Caco-2 (cell line): ENCODE measurements at regions not wholly inside any gene's neighbourhood (a gene's known extent, or its start where the extent isn't known, plus 50 kb on each side); places are given as distances from the start of the nearest gene placed in this dataset.
A peak's percentile ranks its signal among the peaks of the same experiment; 100 is the strongest.

Experiments used
- BruUV-seq: library from RNA; stranded (reverse); fragments of 400-500 nt; replicated peaks from 2 replicates; lab custom pipeline; 2021; lab: Mats Ljungman, UMichigan
- CTCF ChIA-PET: fragments of 300-600 bp; sonication (Branson Sonifier 250); formaldehyde crosslinking; loops from one replicate; lab custom pipeline; 2022; ENCODE audit warnings: antibody characterized with exemption; lab: Charles Lee
- POLR2A ChIA-PET: fragments of 300-600 bp; sonication (Branson Sonifier 250); formaldehyde crosslinking; loops from one replicate; lab custom pipeline; 2022; ENCODE audit warnings: antibody characterized with exemption; lab: Charles Lee
- DNase-seq, 2 experiments: peaks; one replicate each; pipeline versions ENCODE4 v3.0.0 to v3.0.0-alpha.2; 2020 to 2022
- H3K27me3 ChIP-seq: replicated peaks from 2 replicates; pipeline ENCODE4 v1.6.0; 2011; ENCODE audit warnings: low read length; ENCODE audit not compliant: control insufficient read depth, insufficient read depth
- H3K36me3 ChIP-seq: 2 replicates; pipeline ENCODE4 v1.5.1; 2011; ENCODE audit warnings: low read length; ENCODE audit not compliant: control insufficient read depth, insufficient read depth
- H3K4me1 ChIP-seq: fragments of 250-450 bp; sonication (Bioruptor Pico); 2 replicates; pipeline ENCODE4 v1.5.1; 2020; ENCODE audit warnings: mild to moderate bottlenecking
- H3K4me3 ChIP-seq: 2 replicates; pipeline ENCODE4 v1.5.1; 2011; ENCODE audit warnings: low read depth, mild to moderate bottlenecking, control low read depth, low read length
- H3K9me3 ChIP-seq: fragments of 250-450 bp; sonication (Bioruptor Pico); 2 replicates; pipeline ENCODE4 v1.5.1; 2020; ENCODE audit warnings: mild to moderate bottlenecking, moderate library complexity
- H3K27ac Mint-ChIP-seq: one replicate; pipeline ENCODE4 v1.8.0; 2022; ENCODE audit warnings: mixed read lengths; ENCODE audit not compliant: unreplicated experiment
- H3K27me3 Mint-ChIP-seq: one replicate; pipeline ENCODE4 v1.8.0; 2022; ENCODE audit warnings: mixed read lengths; ENCODE audit not compliant: insufficient read depth, unreplicated experiment
- H3K36me3 Mint-ChIP-seq: one replicate; pipeline ENCODE4 v1.8.0; 2022; ENCODE audit warnings: mild to moderate bottlenecking, mixed read lengths; ENCODE audit not compliant: insufficient read depth, unreplicated experiment
- H3K4me1 Mint-ChIP-seq: one replicate; pipeline ENCODE4 v1.8.0; 2022; ENCODE audit warnings: low read depth, mixed read lengths; ENCODE audit not compliant: unreplicated experiment
- H3K4me3 Mint-ChIP-seq: one replicate; pipeline ENCODE4 v1.8.0; 2022; ENCODE audit warnings: mild to moderate bottlenecking, moderate library complexity, mixed read lengths; ENCODE audit not compliant: unreplicated experiment
- H3K9me3 Mint-ChIP-seq: one replicate; pipeline ENCODE4 v1.8.0; 2022; ENCODE audit warnings: mixed read lengths; ENCODE audit not compliant: unreplicated experiment
- intact Hi-C: fragments of 100-400 bp; cut with micrococcal nuclease; formaldehyde crosslinking; loops from one replicate; pipeline ENCODE4 v1.10.0; 2022; ENCODE audit not compliant: unreplicated experiment
- TF ChIP-seq, protein P1 (sequence below), 2 experiments: fragments of 200-600 bp in 1 of 2; IDR thresholded peaks; 1 replicate in 1 of 2; 2 replicates in 1 of 2; pipeline versions ENCODE4 v1.5.1 to v1.8.0; 2011 to 2022; ENCODE audit warnings: antibody characterized with exemption in 1 of 2, control low read depth in 1 of 2, inconsistent platforms in 1 of 2, low read depth in 1 of 2, low read length in 1 of 2, mild to moderate bottlenecking in 1 of 2, moderate library complexity in 1 of 2; ENCODE audit not compliant: insufficient read depth in 1 of 2, severe bottlenecking in 1 of 2, unreplicated experiment in 1 of 2

- Mint-ChIP-seq H3K4me3 (no peak overlapping the region), H3K27ac (no peak overlapping the region), H3K4me1 (no peaks in the 10 kb centered on the region), H3K36me3 (no peaks in the 10 kb centered on the region), H3K27me3 (peaks cover 9% of the 10 kb centered on the region), H3K9me3 (peaks cover 9% of the 10 kb centered on the region)
- H3K9me3 ChIP-seq = peaks cover 6% of the 10 kb centered on the region; the same call in 1 of the 2 replicates
- no TSS peak for BruUV-seq
- no peaks in the 10 kb centered on the region; the same call in 1 of the 2 replicates for H3K36me3 ChIP-seq
- ChIA-PET CTCF (no interaction called here), POLR2A (no interaction called here)
- no peak overlapping the region for H3K4me3 ChIP-seq
- DNase-seq = peak in 1 of 2 experiments; percentile 33
- intact Hi-C loops = no loop called here
- no peaks in the 10 kb centered on the region for H3K27me3 ChIP-seq
- TF ChIP-seq, protein P1, sequence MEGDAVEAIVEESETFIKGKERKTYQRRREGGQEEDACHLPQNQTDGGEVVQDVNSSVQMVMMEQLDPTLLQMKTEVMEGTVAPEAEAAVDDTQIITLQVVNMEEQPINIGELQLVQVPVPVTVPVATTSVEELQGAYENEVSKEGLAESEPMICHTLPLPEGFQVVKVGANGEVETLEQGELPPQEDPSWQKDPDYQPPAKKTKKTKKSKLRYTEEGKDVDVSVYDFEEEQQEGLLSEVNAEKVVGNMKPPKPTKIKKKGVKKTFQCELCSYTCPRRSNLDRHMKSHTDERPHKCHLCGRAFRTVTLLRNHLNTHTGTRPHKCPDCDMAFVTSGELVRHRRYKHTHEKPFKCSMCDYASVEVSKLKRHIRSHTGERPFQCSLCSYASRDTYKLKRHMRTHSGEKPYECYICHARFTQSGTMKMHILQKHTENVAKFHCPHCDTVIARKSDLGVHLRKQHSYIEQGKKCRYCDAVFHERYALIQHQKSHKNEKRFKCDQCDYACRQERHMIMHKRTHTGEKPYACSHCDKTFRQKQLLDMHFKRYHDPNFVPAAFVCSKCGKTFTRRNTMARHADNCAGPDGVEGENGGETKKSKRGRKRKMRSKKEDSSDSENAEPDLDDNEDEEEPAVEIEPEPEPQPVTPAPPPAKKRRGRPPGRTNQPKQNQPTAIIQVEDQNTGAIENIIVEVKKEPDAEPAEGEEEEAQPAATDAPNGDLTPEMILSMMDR (IDR thresholded peaks at IDR 0.05; ENCODE audit: insufficient read depth in 1 of 2, low read depth in 1 of 2, low read length in 1 of 2, severe bottlenecking in 1 of 2, unreplicated experiment in 1 of 2) = no peak
- no peaks in the 10 kb centered on the region; the same call in 1 of the 2 replicates for H3K4me1 ChIP-seq
Measured at GRCh38 chr16:87057211-87057881, 259.8 kb downstream of the C16orf95 start.

DNA sequence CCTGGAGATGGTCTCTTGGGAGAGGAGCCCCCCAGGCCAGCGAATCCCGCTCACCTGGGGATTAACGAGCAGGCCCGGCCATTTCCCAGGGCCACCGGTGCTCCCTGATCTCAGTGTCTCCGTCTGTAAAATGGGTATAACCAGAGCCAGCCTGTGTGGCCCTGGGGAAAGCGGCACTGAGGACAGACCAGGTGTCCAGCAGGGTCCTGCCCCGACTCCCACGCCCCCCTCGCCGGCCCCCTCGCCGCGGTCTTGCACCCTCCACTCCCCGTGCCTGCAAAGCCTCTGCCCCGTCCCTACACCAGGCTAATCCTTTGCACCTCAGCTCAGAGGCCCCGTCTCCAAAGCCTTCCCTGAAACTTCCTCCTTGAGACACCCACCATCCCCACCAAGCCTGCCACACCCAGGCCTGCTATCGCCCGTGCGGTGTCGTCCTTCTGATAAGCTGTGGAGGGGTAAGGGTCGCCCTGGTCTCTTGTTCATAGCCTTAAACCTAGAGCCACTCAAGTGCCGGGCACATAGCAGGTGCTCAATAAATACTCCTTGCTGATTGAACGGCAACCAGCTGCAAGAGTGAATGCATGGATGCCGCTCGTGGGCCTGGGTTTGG, 259.1 kb downstream of the C16orf95 start:
- intact Hi-C loops = no loop called here
- Mint-ChIP-seq H3K9me3 (peaks cover 9% of the 10 kb centered on the region), H3K4me3 (no peak overlapping the region), H3K27me3 (peaks cover 9% of the 10 kb centered on the region), H3K27ac (no peak overlapping the region), H3K36me3 (no peaks in the 10 kb centered on the region), H3K4me1 (no peaks in the 10 kb centered on the region)
- TF ChIP-seq, protein P1 (IDR thresholded peaks at IDR 0.05; ENCODE audit: insufficient read depth in 1 of 2, low read depth in 1 of 2, low read length in 1 of 2, severe bottlenecking in 1 of 2, unreplicated experiment in 1 of 2) = no peak
- Histone ChIP-seq H3K36me3 (no peaks in the 10 kb centered on the region; the same call in 1 of the 2 replicates), H3K4me3 (no peak overlapping the region), H3K27me3 (no peaks in the 10 kb centered on the region), H3K4me1 (no peaks in the 10 kb centered on the region; the same call in 1 of the 2 replicates), H3K9me3 (peaks cover 6% of the 10 kb centered on the region; the same call in 1 of the 2 replicates)
- POLR2A ChIA-PET = no interaction called here
- DNase-seq = no peak
- CTCF ChIA-PET = no interaction called here
- no TSS peak for BruUV-seq

DNA sequence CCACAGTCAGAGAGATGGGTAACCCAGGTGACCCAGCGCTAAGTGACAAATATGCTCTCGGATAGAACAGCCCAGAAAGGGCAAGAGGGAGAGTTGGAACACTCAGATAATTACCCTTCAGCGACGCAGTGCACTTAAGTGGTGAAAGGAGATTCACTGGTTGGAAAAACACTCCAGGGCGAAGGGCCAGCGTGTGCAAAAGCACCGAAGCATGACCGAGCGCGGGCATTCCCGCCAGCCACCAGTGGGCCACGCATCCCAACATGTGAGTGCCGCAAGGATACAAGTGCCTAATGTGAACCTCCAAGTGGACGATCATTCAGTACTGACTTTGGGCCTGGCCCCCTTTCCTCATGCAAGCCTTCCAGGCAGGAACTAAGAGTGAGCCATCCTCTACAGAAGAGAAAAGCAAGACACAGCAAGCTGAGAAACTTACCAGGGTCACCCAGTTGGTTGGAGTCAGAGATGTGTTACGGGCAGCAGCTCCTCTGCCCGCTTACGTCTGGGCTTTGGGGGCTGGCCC, 258.4 kb downstream of the C16orf95 start:
- H3K9me3 ChIP-seq = 0 out of 2 replicates have a peak, but pooled peaks cover 6% of the 10 kb centered on the region
- Mint-ChIP-seq H3K27me3 (peaks cover 9% of the 10 kb centered on the region), H3K4me1 (no peaks in the 10 kb centered on the region), H3K36me3 (no peaks in the 10 kb centered on the region), H3K9me3 (peaks cover 9% of the 10 kb centered on the region), H3K27ac (no peak overlapping the region), H3K4me3 (no peak overlapping the region)
- no peak for DNase-seq
- intact Hi-C loops = no loop called here
- no peak overlapping the region for H3K4me3 ChIP-seq
- no peaks in the 10 kb centered on the region; the same call in 1 of the 2 replicates for H3K4me1 ChIP-seq
- ChIA-PET CTCF (no interaction called here), POLR2A (no interaction called here)
- H3K36me3 ChIP-seq = no peaks in the 10 kb centered on the region; the same call in 1 of the 2 replicates
- BruUV-seq = no TSS peak
- H3K27me3 ChIP-seq = no peaks in the 10 kb centered on the region
- TF ChIP-seq, protein P1 (IDR thresholded peaks at IDR 0.05; ENCODE audit: insufficient read depth in 1 of 2, low read depth in 1 of 2, low read length in 1 of 2, severe bottlenecking in 1 of 2, unreplicated experiment in 1 of 2) = no peak
